Body of pancreas (tissue), 4 donors: ENCODE measurements at regions not wholly inside any gene's neighbourhood (a gene's known extent, or its start where the extent isn't known, plus 50 kb on each side); places are given as distances from the start of the nearest gene placed in this dataset.

ENCODE experiments used
- CTCF ChIP-seq, 7 experiments: fragments of 450-650 bp in 4 of 7; fragments of 200-600 bp in 3 of 7; sonication (generic) in 3 of 7; IDR thresholded peaks; one replicate each; pipeline ENCODE4 v1.5.1; 2016 to 2019; ENCODE audit warnings: antibody characterized with exemption in 7 of 7
- POLR2A ChIP-seq, 3 donors: fragments of 450-650 bp; IDR thresholded peaks; one replicate each; pipeline ENCODE4 v1.6.1; 2016; ENCODE audit warnings: antibody characterized with exemption in 3 of 3, mild to moderate bottlenecking in 2 of 3

GRCh38 chr3:6124875-6125274, 736.0 kb upstream of the GRM7 start:
- TF ChIP-seq CTCF (IDR thresholded peaks at IDR 0.05) (no peak), POLR2A (IDR thresholded peaks at IDR 0.05) (no peak)
